UCSD-AML1 (cell line): ENCODE measurements at regions not wholly inside any gene's neighbourhood (a gene's known extent, or its start where the extent isn't known, plus 50 kb on each side); places are given as distances from the start of the nearest gene placed in this dataset.
"Not testable (repeated sequence)": the region's sequence is repeated elsewhere in the genome, so short reads cannot be mapped to it uniquely, and the experiment has no call there.

ENCODE experiments used
- DNase-seq: peaks from one replicate; lab custom pipeline; 2025; ENCODE audit not compliant: unreplicated experiment; lab: John Stamatoyannopoulos, UW

DNA sequence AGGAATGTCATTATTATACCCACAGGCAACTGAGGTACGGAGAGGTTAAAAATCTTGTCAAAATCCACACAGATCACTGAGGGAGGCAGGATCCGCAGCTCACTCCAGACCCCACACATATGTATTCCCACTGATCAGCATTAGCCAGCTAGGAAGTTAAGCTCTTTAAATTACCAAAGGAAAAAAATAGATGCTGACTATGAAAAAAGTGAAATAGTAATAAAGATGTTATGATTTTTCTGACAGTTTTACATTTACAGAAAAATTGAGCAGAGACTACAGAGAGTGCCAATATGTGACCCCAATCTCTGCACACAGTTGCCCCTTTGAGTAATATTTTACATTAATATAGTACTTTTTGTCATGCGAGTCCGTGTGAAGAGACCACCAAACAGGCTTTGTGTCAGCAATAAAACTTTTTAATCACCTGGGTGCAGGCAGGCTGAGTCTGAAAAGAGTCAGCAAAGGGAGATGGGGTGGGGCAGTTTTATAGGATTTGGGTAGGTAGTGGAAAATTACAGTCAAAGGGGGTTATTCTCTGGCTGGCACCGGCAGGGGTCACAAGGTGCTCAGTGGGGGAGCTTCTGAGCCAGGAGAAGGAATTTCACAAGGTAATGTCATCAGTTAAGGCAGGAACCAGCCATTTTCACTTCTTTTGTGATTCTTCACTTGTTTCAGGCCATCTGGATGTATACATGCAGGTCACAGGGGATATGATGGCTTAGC, 61.9 kb upstream of the NAA35 start:
- DNase-seq = not testable (repeated sequence)

DNA sequence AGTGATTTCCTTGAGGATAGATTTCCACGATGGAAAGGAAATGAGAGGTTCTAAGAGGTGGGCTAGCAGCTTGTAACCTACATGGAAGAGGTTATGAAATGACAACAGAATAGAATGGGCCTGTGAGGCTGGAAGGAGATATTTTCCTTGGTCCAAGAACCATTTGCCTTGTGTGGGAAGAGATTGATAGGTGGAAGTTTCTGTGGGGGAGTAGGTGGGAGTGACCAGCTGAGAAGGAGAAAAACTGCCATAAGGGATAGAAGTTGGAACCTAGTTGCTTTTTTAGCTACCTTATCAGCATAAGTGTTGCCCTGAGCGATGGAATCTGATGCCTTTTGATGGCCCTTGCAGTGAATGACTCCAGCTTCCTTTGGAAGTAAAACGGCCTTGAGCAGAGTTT, 60.4 kb upstream of the NAA35 start:
- not testable (repeated sequence) for DNase-seq

DNA sequence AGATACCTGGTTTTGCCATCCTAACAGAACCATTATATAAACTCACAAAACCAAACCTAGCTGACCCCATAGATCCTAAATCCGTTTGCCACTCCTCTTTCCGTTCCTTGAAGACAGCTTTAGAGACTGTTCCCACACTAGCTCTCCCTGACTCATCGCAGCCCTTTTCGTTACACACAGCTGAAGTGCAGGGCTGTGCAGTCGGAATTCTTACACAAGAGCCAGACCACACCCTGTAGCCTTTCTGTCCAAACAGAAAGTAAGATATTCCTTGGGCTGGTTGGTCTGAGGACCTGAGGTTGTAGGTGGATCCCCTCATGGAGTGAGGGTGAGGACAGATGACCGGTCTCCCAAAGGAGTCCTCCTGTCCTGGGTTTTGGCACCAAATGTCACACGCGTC, 56.7 kb upstream of the NAA35 start:
- DNase-seq = no peak

DNA sequence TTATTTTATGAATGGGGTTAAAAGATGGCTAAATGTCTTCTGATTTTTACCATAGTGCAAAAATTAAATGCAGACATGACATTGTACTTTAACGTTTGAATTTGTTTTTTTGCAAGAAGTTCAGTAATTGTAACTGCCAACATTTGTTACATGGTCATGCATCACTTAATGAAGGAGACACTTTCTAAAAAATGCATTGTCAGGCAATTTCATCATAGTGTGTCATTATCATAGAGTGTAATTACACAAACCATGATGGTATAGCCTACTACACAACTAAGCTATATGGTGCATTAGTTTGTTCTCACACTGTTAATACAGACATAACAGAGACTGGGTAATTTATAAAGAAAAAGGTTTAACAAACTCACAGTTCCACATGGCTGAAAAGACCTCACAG, 50.0 kb upstream of the NAA35 start:
- no peak for DNase-seq
